ENCODE measurements at regions not wholly inside any gene's neighbourhood (a gene's known extent, or its start where the extent isn't known, plus 50 kb on each side); places are given as distances from the start of the nearest gene placed in this dataset.

DNA sequence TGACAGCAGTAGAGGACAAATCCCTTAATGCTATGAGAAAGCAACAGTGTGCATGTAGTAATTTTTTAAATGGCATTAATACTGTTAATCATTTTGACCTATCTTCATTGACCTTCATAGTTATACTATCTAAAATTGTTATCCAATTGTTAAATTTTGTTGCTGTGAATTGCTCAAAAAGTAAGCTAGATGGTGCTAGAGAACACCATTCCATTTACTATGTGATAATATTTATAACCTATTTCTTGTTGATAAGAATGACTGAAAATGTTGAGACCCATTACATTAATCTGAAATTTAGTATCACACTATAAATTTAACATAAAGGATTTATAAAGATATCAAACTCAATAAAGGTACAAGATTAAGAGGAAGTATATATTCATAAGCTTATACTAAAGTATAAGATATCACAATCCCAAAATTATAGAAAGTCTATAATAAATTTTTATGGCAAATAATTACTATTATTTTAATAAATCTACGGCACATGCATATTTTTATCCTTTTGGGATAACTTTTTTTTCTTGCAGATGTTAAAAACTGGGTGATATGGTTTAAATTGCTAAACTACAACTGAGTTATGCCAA is 1573.3 kb downstream of the PCDH9 start:
- ATAC-seq, result no peak
- Histone ChIP-seq H3K4me1 (no peaks in the 10 kb centered on the region), H3K27ac (no peak overlapping the region), H3K36me3 (no peaks in the 10 kb centered on the region), H3K4me3 (no peak overlapping the region), H3K9me3 (no peaks in the 10 kb centered on the region), H3K27me3 (no peaks in the 10 kb centered on the region)
- TF ChIP-seq, protein P1, sequence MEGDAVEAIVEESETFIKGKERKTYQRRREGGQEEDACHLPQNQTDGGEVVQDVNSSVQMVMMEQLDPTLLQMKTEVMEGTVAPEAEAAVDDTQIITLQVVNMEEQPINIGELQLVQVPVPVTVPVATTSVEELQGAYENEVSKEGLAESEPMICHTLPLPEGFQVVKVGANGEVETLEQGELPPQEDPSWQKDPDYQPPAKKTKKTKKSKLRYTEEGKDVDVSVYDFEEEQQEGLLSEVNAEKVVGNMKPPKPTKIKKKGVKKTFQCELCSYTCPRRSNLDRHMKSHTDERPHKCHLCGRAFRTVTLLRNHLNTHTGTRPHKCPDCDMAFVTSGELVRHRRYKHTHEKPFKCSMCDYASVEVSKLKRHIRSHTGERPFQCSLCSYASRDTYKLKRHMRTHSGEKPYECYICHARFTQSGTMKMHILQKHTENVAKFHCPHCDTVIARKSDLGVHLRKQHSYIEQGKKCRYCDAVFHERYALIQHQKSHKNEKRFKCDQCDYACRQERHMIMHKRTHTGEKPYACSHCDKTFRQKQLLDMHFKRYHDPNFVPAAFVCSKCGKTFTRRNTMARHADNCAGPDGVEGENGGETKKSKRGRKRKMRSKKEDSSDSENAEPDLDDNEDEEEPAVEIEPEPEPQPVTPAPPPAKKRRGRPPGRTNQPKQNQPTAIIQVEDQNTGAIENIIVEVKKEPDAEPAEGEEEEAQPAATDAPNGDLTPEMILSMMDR (IDR thresholded peaks at IDR 0.05), result peak; percentile 17 to 57 (median 24)
- TF ChIP-seq POLR2A (IDR thresholded peaks at IDR 0.05), result no peak
- WGBS, 2 donors (ENCODE audit: low coverage in 1 of 2), result 33 to 50% methylated on average over 1 of the region's 1 CpG

DNA sequence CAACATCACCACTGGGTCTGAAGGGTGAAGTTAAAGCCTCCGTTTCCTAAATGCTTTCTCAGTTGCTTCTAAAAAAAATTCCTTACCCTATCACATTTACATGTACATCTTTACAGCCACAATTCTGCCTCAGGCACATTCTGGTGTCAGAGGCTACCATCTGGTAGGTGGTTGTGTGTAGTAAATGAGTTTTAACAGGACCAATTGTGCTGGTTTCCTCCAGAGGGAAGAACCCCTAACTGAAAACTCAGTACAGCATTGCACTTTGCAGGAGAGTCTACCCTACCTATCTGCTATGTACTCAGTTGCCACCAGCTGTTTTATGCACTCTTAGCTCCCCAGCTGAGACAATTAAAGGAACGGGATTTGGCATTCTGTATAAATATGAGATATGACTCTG is 1576.5 kb downstream of the PCDH9 start:
- 53 to 69% methylated on average over 2 of the region's 2 CpGs for WGBS, 2 donors (ENCODE audit: low coverage in 1 of 2)

DNA sequence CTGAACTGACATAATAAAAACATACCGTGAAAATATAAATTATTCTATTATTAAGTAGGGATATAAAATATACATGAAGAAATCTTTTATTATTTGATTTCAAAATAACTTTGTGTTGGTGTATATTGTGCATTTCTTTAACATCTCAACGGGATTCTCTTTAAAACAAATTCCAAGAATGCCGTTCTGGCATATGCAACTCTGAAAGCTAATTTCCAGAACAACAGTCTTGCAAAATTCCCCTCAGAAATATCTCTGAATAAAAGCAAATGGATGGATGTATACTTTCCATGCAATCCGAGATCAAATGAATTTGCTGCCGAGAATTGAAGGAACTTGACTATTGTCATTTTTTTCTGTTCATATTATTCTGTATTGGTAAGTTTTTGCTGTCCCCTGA is 1579.8 kb downstream of the PCDH9 start:
- Histone ChIP-seq H3K4me3 (no peak overlapping the region), H3K27ac (no peak overlapping the region), H3K27me3 (no peaks in the 10 kb centered on the region), H3K4me1 (no peaks in the 10 kb centered on the region), H3K36me3 (no peaks in the 10 kb centered on the region), H3K9me3 (no peaks in the 10 kb centered on the region)
- TF ChIP-seq EP300 (IDR thresholded peaks at IDR 0.05), result no peak
- TF ChIP-seq, protein P1 (IDR thresholded peaks at IDR 0.05), result no peak
- no peak for TF ChIP-seq POLR2A (IDR thresholded peaks at IDR 0.05)
- no peak for TF ChIP-seq POLR2AphosphoS5 (IDR thresholded peaks at IDR 0.05)
- ATAC-seq, result no peak
- 72 to 76% methylated on average over 5 of the region's 5 CpGs for WGBS, 2 donors (ENCODE audit: low coverage in 1 of 2)

More for the DNA sequence above, 1576.5 kb downstream of the PCDH9 start:
- no peak for TF ChIP-seq POLR2A (IDR thresholded peaks at IDR 0.05)
- no peak for TF ChIP-seq POLR2AphosphoS5 (IDR thresholded peaks at IDR 0.05)
- TF ChIP-seq, protein P1 (IDR thresholded peaks at IDR 0.05), result no peak
- no peak for TF ChIP-seq EP300 (IDR thresholded peaks at IDR 0.05)
- ATAC-seq, result no peak
- H3K27me3 ChIP-seq, result no peaks in the 10 kb centered on the region
- H3K36me3 ChIP-seq, result no peaks in the 10 kb centered on the region
- no peaks in the 10 kb centered on the region for H3K4me1 ChIP-seq
- H3K4me3 ChIP-seq, result no peak overlapping the region
- no peak overlapping the region for H3K27ac ChIP-seq
- no peaks in the 10 kb centered on the region for H3K9me3 ChIP-seq

DNA sequence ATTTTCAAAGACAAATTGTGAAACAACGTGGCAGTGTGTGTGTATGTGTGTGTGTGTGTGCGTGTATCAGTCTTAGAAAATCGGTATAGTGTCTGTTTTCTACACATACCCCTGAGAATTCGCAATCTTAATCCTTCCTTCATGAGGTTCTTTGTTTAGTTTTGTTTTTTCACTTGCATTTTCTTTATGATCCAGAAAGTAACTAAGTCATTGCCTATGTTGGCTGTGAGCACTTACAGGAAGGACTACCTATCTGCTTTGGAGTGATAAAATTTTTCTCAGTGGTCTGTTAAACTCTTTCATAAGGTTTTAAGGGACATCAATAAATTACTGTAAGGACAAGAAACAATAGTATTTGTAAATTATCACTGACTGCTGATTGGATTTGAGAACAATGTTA is 1587.1 kb downstream of the PCDH9 start:
- no peak for ATAC-seq
- TF ChIP-seq POLR2AphosphoS5 (IDR thresholded peaks at IDR 0.05), result no peak
- no peak for TF ChIP-seq EP300 (IDR thresholded peaks at IDR 0.05)
- TF ChIP-seq POLR2A (IDR thresholded peaks at IDR 0.05), result no peak
- TF ChIP-seq, protein P1 (IDR thresholded peaks at IDR 0.05), result no peak
- Histone ChIP-seq H3K4me3 (no peak overlapping the region), H3K27ac (no peak overlapping the region), H3K27me3 (no peaks in the 10 kb centered on the region), H3K36me3 (no peaks in the 10 kb centered on the region), H3K9me3 (no peaks in the 10 kb centered on the region), H3K4me1 (no peaks in the 10 kb centered on the region)
- 64 to 67% methylated on average over 4 of the region's 4 CpGs for WGBS, 2 donors (ENCODE audit: low coverage in 1 of 2)

DNA sequence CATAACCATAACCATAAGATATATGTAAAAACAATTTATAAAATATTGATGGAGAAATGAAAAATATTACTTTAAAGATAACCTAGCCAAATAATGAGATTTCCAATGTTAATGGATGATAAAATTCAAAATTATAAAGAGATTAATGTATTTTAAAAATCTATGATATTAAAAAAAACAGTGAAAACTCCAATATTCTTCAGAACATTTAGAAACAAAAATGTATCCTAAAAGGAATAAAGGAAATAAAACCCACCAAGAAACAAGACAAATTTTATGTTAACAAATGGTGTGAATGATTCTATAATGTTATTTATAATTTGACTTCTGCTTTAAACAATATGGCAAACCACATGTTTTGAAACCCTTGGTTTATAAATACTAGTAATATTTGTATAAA is 1587.8 kb downstream of the PCDH9 start:
- no peaks in the 10 kb centered on the region for H3K36me3 ChIP-seq
- H3K4me3 ChIP-seq, result no peak overlapping the region
- H3K9me3 ChIP-seq, result no peaks in the 10 kb centered on the region
- no peaks in the 10 kb centered on the region for H3K27me3 ChIP-seq
- no peak for ATAC-seq
- no peaks in the 10 kb centered on the region for H3K4me1 ChIP-seq
- no peak overlapping the region for H3K27ac ChIP-seq
- no peak for TF ChIP-seq POLR2A (IDR thresholded peaks at IDR 0.05)
- TF ChIP-seq, protein P1 (IDR thresholded peaks at IDR 0.05), result no peak
- TF ChIP-seq POLR2AphosphoS5 (IDR thresholded peaks at IDR 0.05), result no peak

Measured in gastroesophageal sphincter (tissue), 4 donors.